SH-SY5Y (cell line): ENCODE measurements at regions not wholly inside any gene's neighbourhood (a gene's known extent, or its start where the extent isn't known, plus 50 kb on each side); places are given as distances from the start of the nearest gene placed in this dataset.

Source experiments
- GATA2 ChIP-seq: IDR thresholded peaks from 2 replicates; pipeline ENCODE4 v1.6.1; 2011; ENCODE audit warnings: mild to moderate bottlenecking, low read depth, low read length
- GATA3 ChIP-seq: IDR thresholded peaks from 2 replicates; pipeline ENCODE4 v1.6.1; 2011; ENCODE audit warnings: low read depth, mild to moderate bottlenecking, low read length, moderate library complexity

DNA sequence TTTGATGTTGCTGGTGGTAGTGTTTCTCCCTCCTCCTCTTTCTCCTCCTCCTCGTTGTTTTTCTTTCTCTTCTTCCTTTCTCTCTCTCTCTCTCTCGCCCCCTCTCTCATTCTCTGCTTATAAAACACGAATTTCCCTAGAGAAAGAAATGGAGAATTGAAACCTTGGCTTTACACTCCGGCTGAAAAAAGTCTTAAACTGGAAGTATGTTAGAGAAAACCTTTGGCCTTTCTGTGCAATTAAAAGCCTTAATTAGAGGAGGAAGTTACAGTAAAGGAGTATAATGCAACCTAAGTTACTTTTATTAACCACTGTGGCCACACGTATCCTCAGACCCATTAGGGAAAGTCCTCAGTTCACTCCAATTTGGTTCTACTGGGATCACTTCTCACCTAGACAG is 501.7 kb upstream of the SORCS1 start:
- TF ChIP-seq GATA3 = no peak
- TF ChIP-seq GATA2 = no peak

DNA sequence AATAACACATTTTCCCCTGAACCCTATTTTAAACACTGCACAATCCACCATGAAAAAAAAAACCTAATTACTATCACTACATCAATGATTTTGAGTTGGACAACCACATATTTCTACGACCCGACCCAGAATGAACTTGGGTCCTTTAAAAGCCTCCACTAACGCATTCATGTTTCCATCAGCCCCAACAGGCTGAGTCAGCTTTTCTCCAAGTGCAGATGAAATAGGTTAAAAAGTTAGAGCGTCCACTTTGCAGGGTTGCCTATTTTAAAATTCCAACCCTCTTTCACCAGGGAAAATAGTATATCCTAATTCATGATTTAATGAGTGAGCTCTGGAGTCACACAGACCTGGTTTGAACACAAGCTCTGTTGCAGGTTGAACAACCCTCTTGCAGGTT is 501.0 kb upstream of the SORCS1 start:
- TF ChIP-seq GATA3 = no peak
- no peak for TF ChIP-seq GATA2

DNA sequence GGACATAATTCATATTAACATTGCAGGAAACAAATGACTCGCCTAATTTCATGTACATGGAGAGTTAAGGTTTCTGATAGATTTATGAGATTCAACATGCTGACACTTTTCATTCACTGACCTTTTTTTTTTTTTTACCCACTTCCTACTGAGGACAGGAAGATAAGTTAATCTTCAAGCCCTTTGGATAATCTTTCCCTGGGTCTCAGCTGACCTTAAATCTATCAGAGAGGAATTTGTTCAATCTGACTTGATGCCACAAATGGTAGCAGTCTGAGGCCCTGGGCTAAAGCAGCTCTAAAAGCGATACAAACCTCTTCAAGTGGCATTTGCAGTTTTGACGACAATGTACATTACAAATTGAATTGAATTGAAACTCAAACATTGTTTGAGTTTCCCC is 493.3 kb upstream of the SORCS1 start:
- TF ChIP-seq GATA2 = no peak
- TF ChIP-seq GATA3 = no peak

DNA sequence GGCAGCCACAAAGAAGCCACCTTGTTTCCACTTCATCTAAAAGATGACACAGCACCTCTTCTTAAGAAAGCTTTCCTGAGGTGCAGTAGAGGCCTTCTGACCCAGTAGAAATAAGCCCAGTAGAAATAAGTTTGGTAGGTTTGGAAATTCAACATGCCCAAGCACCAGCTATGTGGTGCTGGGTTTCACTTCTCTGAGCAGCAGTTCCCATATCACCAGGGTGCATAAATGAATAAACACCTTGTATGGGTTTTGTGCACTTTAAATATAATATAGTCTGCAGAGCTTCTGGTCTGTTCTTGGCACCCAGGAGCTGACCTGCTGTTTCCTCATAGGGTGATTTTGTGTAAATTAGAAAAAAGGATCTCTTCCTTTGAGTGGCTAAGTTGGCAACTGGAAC is 492.4 kb upstream of the SORCS1 start:
- TF ChIP-seq GATA2 (no peak), GATA3 (no peak)

DNA sequence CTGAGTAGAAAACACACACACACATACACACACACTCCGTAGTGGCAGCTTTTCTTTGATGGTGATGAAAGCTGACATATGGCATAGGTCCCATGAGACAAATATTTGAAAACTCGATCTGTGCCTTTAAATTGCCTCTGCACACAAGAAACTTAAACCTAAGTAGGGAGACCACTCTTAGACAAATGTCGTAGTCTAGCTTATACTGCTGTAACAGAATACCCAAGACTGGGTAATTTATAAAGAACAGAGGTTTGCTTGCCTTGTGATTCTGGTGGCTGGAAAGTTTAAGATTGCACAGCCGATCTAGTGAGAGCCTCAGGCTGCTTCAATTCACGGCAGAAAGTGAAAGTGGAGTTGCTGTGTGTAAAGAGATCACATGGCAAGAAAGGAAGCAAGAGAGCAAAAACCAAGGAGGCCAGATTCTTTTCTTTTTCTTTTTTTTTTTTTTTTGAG is 489.4 kb upstream of the SORCS1 start:
- no peak for TF ChIP-seq GATA2
- TF ChIP-seq GATA3 = no peak

DNA sequence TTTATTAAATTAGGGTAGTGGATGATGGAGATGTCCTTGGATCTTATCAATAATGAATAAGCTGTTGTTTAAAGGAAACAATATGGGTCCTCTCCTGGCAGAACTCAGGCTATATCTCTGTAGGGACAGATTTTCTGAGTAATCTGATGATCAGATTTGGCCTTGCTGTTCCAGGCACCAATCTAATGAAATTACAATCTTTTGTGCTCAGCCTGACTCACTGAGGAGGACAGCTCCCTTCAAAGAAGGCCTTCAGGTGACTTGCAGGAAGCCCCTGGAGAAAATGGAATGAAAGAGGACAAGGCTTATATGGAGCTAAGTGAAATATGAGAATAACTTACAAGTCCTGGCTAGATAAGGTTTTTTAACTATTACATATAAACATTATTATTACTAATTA is 486.4 kb upstream of the SORCS1 start:
- no peak for TF ChIP-seq GATA3
- no peak for TF ChIP-seq GATA2

DNA sequence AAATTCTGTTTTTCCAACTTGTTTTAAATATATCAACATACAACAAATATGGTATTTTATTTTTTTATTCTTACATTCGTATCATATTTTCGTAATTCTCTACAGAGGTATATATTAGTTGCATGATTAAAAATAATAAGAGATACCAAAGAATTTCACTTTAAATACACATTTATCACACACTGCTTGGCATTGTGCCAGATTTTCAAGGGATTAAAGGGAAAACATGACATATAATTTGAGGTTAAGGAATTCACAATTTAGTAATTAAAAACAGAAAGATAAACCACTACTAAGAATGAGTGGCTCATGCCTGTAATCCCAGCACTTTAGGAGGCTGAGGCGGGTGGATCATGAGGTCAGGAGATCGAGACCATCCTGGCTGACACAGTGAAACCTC is 484.7 kb upstream of the SORCS1 start:
- TF ChIP-seq GATA2 (no peak), GATA3 (no peak)

DNA sequence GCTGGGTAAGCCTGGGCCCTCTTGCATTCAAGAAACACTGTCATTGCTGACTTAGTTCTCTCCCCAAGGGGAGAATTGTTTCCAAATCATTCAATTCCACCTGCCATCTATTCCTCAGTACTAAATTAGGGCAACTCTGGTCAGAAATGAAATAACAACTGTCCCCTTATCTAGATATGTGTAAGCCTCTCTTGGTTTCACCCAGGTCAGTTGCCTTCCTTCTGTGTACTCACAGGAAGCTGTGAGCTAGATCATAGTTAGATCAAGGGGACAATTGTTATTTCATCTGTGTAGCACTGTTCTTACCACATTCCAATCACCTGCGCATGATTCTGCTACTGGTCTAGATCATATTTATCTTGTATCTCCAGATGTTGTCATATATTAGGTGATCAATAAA is 483.0 kb upstream of the SORCS1 start:
- TF ChIP-seq GATA3 = no peak
- TF ChIP-seq GATA2 = no peak

DNA sequence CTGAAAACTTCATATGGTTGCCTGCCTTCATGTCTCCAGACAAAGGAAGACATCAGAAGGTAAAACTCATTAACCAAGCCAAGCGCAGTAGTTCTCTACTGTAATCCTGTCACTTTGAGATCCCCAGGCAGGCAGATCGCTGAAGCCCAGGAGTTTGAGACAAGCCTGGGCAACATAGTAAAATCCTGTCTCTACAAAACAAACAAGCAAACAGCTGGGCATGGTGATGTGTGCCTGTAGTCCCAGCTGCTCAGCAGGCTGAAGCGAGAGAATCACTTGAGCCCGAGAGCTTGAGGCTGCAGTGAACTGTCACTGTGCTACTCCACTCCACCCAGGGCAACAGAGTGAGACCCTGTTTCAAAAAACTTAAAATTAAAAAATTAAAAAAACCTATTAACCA is 467.4 kb upstream of the SORCS1 start:
- TF ChIP-seq GATA3 (no peak), GATA2 (no peak)

DNA sequence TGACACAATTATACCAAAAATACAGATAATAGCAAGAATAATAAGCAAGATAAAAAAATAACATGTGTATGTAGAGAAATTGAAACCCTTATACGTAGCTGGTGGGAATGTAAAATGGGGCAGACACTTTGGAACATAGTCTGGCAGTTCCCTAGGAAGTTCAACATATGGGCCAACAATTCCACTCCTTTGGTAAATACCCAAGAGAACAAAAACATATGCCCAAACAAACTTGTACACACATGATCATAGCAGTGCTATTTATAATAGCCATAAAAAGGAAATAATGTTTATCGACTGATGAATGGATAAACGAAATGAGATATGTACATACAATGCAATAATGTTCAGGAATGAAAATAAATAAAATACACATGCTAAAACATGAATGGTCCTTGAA is 462.4 kb upstream of the SORCS1 start:
- no peak for TF ChIP-seq GATA3
- no peak for TF ChIP-seq GATA2

DNA sequence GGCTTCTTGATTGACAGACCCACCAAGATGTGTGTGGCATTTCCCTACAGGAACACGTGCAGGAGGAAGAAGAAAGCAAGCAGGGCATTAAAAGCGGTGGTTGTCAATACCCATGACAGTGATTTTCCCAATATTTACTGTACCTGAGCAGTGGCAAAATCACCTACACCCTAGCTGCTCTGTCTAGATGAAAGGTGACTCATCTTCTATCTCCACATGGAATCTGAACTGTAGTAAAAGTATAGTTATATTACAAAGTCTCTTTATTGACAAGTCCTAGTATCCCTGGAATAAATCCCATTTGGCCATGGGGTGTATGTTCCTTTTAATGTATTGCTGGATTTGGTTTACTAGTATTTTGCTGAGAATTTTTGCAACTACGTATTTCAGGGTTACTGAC is 458.8 kb upstream of the SORCS1 start:
- no peak for TF ChIP-seq GATA3
- TF ChIP-seq GATA2 = no peak

DNA sequence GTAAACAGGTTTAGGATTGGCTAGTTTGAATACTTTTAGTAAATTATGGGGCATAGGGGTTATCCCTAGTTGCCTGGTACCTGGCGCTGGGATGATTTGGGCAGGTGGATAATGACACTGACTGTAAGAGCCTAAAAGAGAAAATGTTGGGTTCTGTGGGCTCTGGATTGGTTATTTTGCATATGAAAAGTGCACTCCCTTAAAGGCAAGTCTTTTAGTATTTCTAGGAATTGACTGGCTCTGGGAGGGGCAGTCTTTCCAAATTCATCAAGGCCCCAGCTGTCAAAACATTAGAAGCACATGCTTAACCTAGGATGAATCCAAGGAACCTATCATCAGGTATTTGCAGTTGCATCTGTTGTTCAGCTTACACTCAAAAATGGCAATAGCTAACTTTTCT is 454.6 kb upstream of the SORCS1 start:
- TF ChIP-seq GATA3 (no peak), GATA2 (no peak)

DNA sequence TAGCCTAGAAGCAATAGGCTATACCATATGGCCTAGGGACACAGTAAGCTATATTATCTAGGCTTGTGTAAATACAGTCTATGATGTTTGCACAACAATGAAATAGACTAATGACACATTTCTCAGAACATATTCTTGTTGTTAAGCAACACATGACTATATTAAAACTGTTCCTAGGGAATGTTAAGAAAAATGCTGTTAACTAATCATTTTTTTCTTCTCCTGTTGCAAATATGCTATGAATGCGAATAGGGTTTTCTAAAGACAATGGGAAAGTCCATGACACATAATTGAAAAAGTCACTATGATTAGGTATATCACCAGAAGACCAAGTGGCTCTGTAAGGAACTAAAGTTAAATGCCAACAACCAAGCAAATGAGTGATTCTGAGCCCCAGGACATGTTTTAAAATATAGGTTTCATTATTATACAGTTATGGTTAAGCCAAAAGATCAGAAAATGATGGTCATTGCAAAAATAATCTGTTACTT is 454.0 kb upstream of the SORCS1 start:
- no peak for TF ChIP-seq GATA3
- no peak for TF ChIP-seq GATA2

DNA sequence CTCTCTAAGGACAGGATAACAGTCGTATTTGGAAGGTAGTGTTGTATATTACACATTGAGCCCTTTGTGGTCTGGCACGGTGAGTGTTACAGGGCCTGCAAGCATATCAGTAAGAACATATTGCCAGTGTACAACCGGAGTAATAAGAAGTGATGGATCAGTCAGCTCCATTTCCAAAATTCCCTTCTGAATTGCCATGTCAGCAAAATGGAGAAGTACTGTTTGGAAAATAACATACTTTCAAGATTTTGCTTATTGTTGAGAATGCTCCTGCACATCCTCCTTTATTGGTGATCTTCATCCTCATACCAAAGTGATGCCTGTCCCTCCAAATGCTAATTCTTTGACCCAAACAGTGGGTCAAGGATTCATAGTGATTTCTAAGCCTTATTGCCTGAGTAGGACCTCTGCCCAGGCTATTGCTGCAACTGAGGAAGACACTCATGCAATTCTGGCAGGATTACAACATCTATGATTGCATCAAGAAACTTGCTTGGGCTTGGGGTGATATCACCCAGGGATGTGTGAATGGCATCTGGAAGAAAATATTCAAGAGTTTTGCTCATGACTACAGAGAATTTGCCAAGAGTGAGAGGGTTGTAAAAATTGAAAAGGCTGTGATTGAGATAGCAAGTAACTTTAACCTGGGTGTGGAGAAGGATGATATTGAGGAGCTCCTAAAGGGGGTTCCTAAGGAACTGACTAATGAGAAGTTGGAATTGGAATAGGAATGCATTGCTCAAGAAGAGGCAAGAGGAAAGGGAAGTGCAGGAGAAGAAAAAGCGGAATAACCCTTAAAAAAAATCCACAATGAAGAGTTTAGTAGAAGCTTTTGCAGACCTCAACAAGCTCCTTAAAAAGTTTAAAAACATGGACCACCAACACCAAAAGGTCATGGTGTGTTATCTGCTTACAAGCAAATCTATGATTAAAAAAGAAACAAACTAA is 452.2 kb upstream of the SORCS1 start:
- TF ChIP-seq GATA2 (no peak), GATA3 (no peak)

DNA sequence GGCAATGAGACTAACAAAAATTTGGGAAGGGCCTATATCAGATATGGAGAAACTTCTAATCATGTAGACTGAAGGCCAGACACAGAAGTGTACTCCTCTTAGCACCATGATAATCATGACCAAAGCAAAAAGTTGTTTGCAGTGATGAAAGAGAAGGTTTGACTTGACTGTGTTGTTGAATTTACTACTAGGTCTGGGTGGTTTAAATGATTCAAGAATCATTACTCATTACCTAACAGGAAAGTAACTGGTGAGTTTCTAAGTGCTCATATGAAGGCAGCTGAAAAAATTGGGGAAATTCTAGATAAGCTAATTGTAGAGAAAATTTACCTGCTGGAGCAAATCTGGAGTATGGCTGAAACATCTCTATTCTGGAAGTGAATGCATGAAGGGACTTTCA is 451.5 kb upstream of the SORCS1 start:
- TF ChIP-seq GATA3 (no peak), GATA2 (no peak)

DNA sequence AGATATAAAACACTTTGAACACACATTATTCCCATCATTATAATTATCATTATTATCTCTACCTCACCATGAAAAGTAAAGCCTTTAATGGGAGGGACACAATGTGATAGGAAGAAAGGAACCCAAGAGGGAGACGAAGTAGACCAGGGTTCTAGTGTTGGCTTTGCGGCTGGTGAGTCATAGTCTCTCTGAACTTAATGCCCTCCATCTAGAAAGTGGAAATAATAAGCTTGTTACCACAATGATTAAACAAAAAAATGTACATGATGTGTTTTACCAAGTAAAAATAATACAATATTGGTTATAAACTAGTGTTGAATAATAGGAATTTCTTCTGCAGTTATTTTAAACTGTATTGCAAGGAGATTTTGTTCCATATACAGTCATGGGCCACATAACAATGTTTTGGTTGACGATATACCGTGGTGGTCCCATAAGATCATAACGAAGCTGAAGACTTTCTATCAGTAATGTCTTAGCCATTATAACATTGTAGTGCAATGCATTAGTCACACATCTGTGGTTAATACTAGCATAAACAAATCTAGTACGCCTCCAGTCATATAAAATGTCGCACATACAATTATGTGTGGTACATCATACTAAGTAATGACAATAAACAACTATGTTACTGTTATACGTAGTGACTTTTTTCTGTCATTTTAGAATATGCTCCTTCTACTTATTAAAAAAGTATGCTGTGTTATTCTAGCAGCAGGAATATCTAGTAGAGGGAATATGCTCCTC is 450.6 kb upstream of the SORCS1 start:
- TF ChIP-seq GATA2 = no peak
- no peak for TF ChIP-seq GATA3
